OCI-LY3 (cell line): ENCODE measurements at regions not wholly inside any gene's neighbourhood (a gene's known extent, or its start where the extent isn't known, plus 50 kb on each side); places are given as distances from the start of the nearest gene placed in this dataset.

Source experiments
- EZH2phosphoT487 ChIP-seq: fragments of 200-600 bp; shearing (Covaris generic); IDR thresholded peaks from 2 replicates; pipeline ENCODE4 v1.6.1; 2018; ENCODE audit warnings: antibody characterized with exemption, mixed run types, low read depth
- TF ChIP-seq, protein P1 (sequence below): fragments of 200-600, 300-600 bp; sonication (generic); IDR thresholded peaks from 2 replicates; pipeline ENCODE4 v1.5.1; 2014; ENCODE audit warnings: antibody characterized with exemption, low read length, low read depth

DNA sequence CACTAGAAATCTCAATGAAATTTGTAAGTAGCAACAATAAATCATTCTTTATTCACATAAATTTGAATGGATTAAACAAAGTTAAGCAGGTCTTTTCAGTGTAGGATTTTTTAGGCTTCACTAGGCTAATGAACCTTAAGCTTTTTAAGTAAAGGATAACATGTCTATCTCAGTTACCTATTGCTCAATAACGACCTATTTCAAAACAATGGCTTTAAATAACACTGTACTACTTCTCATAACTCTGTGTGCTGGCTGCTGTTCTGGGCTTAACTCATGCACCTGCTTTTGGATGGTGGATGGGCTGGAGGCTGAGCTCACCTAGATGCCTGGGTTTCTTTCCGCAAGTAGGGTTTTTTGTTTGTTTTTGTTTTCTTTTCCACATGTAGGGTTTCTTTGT, 495.0 kb upstream of the SLIT2 start:
- no peak for TF ChIP-seq EZH2phosphoT487
- TF ChIP-seq, protein P1, sequence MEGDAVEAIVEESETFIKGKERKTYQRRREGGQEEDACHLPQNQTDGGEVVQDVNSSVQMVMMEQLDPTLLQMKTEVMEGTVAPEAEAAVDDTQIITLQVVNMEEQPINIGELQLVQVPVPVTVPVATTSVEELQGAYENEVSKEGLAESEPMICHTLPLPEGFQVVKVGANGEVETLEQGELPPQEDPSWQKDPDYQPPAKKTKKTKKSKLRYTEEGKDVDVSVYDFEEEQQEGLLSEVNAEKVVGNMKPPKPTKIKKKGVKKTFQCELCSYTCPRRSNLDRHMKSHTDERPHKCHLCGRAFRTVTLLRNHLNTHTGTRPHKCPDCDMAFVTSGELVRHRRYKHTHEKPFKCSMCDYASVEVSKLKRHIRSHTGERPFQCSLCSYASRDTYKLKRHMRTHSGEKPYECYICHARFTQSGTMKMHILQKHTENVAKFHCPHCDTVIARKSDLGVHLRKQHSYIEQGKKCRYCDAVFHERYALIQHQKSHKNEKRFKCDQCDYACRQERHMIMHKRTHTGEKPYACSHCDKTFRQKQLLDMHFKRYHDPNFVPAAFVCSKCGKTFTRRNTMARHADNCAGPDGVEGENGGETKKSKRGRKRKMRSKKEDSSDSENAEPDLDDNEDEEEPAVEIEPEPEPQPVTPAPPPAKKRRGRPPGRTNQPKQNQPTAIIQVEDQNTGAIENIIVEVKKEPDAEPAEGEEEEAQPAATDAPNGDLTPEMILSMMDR: no peak
